ENCODE measurements at regions not wholly inside any gene's neighbourhood (a gene's known extent, or its start where the extent isn't known, plus 50 kb on each side); places are given as distances from the start of the nearest gene placed in this dataset.

DNA sequence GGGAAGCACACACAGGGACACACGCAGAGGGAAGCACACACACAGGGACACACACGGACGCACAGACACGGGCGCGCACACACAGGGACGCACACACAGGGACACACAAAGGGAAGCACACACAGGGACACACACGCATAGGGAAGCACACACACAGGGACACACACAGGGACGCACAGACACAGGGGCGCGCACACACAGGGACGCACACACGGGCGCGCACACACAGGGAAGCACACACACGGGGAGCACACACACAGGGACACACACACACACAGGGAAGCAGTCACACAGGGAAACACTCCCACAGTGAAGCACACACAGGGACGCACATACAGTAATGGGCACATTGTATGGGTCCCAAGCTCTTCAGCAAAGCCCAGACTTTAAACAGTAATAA is 685.3 kb downstream of the TRIML1 start:
- H4K20me1 ChIP-seq (ENCODE audit: control insufficient read depth, insufficient read depth, low read depth, low read length) = no peaks in the 10 kb centered on the region
- H3F3A ChIP-seq (ENCODE audit: control insufficient read depth, insufficient read depth) = no peaks in the 10 kb centered on the region
- H3K9me2 ChIP-seq (replicated peaks; ENCODE audit: control insufficient read depth, low read length) = no peaks in the 10 kb centered on the region
- no peaks in the 10 kb centered on the region for H3K27me3 ChIP-seq (ENCODE audit: control insufficient read depth, low read length)
- TF ChIP-seq, protein P1, sequence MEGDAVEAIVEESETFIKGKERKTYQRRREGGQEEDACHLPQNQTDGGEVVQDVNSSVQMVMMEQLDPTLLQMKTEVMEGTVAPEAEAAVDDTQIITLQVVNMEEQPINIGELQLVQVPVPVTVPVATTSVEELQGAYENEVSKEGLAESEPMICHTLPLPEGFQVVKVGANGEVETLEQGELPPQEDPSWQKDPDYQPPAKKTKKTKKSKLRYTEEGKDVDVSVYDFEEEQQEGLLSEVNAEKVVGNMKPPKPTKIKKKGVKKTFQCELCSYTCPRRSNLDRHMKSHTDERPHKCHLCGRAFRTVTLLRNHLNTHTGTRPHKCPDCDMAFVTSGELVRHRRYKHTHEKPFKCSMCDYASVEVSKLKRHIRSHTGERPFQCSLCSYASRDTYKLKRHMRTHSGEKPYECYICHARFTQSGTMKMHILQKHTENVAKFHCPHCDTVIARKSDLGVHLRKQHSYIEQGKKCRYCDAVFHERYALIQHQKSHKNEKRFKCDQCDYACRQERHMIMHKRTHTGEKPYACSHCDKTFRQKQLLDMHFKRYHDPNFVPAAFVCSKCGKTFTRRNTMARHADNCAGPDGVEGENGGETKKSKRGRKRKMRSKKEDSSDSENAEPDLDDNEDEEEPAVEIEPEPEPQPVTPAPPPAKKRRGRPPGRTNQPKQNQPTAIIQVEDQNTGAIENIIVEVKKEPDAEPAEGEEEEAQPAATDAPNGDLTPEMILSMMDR (IDR thresholded peaks at IDR 0.05; ENCODE audit: low read depth, low read length, poor library complexity, severe bottlenecking) = no peak
- no peak for TF ChIP-seq EZH2phosphoT487 (IDR thresholded peaks at IDR 0.05; ENCODE audit: borderline replicate concordance, low read length)
- no peak overlapping the region for H3K4me3 ChIP-seq (ENCODE audit: low read length)
- no peaks in the 10 kb centered on the region for H3K79me2 ChIP-seq (ENCODE audit: control insufficient read depth, low read length)
- no peaks in the 10 kb centered on the region for H3K4me1 ChIP-seq (ENCODE audit: control insufficient read depth, low read length)
- H3K9me3 ChIP-seq (ENCODE audit: control insufficient read depth, insufficient read depth, low read length) = no peaks in the 10 kb centered on the region; the same call in 1 of the 2 replicates
- no peak overlapping the region for H3K27ac ChIP-seq (ENCODE audit: low read depth, low read length)
- H3K36me3 ChIP-seq (ENCODE audit: control insufficient read depth, low read length) = no peaks in the 10 kb centered on the region
- H3K4me2 ChIP-seq (ENCODE audit: low read length) = no peak overlapping the region

DNA sequence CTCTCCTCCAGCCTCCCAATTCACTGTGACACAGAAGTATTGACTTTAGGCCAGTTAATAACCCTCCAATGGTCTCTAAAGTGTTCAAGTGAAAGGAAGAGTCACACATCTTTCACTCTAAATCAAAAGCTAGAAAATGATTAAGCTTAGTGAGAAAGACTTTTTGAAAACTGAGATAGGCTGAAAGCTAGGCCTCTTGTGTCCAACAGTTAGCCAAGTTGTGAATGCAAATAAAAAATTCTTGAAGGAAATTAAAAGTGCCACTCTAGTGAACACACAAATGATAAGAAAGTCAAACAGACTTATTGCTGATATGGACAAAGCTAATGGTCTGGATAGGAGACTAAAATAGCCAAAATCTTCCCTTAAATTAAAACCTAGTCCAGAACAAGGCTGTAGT is 687.2 kb downstream of the TRIML1 start:
- H3K4me3 ChIP-seq (ENCODE audit: low read length) = no peak overlapping the region
- H3K9me3 ChIP-seq (ENCODE audit: control insufficient read depth, insufficient read depth, low read length) = no peaks in the 10 kb centered on the region; the same call in 1 of the 2 replicates
- H3K27ac ChIP-seq (ENCODE audit: low read depth, low read length) = no peak overlapping the region
- H3K9me2 ChIP-seq (replicated peaks; ENCODE audit: control insufficient read depth, low read length) = no peaks in the 10 kb centered on the region
- no peaks in the 10 kb centered on the region for H4K20me1 ChIP-seq (ENCODE audit: control insufficient read depth, insufficient read depth, low read depth, low read length)
- no peaks in the 10 kb centered on the region for H3K27me3 ChIP-seq (ENCODE audit: control insufficient read depth, low read length)
- no peaks in the 10 kb centered on the region for H3K4me1 ChIP-seq (ENCODE audit: control insufficient read depth, low read length)
- TF ChIP-seq EZH2phosphoT487 (IDR thresholded peaks at IDR 0.05; ENCODE audit: borderline replicate concordance, low read length) = no peak
- TF ChIP-seq, protein P1 (IDR thresholded peaks at IDR 0.05; ENCODE audit: low read depth, low read length, poor library complexity, severe bottlenecking) = no peak
- H3K4me2 ChIP-seq (ENCODE audit: low read length) = no peak overlapping the region
- H3F3A ChIP-seq (ENCODE audit: control insufficient read depth, insufficient read depth) = no peaks in the 10 kb centered on the region
- H3K79me2 ChIP-seq (ENCODE audit: control insufficient read depth, low read length) = no peaks in the 10 kb centered on the region
- H3K36me3 ChIP-seq (ENCODE audit: control insufficient read depth, low read length) = no peaks in the 10 kb centered on the region

DNA sequence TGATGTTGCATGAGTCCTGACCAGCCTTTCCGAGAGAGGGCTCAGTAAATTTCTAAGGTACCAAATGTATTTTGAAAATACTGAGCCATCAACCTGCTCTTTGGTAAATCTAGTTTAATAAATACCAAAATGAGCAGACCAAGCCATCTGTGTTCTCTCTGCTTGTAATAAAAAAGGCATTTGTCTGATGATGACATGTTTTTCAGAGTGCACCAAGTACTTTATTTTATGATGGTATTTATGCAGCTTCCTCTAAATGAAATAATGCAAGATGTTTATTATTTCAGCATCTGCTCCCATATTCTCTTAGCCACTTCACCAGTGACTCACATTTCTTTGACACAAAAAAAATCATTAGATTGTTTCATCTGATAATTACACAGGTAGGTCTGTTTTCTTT is 700.5 kb downstream of the TRIML1 start:
- Histone ChIP-seq H3K4me1 (ENCODE audit: control insufficient read depth, low read length) (no peaks in the 10 kb centered on the region), H4K20me1 (ENCODE audit: control insufficient read depth, insufficient read depth, low read depth, low read length) (no peaks in the 10 kb centered on the region), H3K36me3 (ENCODE audit: control insufficient read depth, low read length) (no peaks in the 10 kb centered on the region), H3F3A (ENCODE audit: control insufficient read depth, insufficient read depth) (no peaks in the 10 kb centered on the region), H3K27ac (ENCODE audit: low read depth, low read length) (no peak overlapping the region), H3K79me2 (ENCODE audit: control insufficient read depth, low read length) (no peaks in the 10 kb centered on the region), H3K4me2 (ENCODE audit: low read length) (no peak overlapping the region), H3K27me3 (ENCODE audit: control insufficient read depth, low read length) (no peaks in the 10 kb centered on the region), H3K9me2 (replicated peaks; ENCODE audit: control insufficient read depth, low read length) (no peaks in the 10 kb centered on the region), H3K9me3 (ENCODE audit: control insufficient read depth, insufficient read depth, low read length) (no peaks in the 10 kb centered on the region), H3K4me3 (ENCODE audit: low read length) (no peak overlapping the region)
- TF ChIP-seq EZH2phosphoT487 (IDR thresholded peaks at IDR 0.05; ENCODE audit: borderline replicate concordance, low read length) = no peak
- TF ChIP-seq, protein P1 (IDR thresholded peaks at IDR 0.05; ENCODE audit: low read depth, low read length, poor library complexity, severe bottlenecking) = no peak

DNA sequence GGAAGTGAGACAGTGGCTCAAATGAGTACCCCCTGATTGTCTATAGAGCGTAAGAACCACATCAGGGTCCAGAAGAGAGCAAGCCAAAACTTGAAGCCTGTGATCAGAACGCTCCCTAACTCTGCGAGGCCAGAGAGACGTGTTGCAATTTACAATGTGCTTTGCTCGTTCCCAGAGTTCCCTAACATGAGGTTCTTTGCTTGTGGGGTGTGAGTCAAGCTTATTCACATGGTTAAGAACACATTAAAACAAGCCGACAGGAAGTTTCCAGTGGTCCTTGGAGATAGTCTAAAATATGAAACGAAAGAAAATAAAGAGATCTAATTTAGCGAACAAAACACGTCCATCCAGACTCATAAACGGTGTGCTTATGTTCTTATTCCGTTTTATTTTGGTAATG is 702.3 kb downstream of the TRIML1 start:
- Histone ChIP-seq H4K20me1 (ENCODE audit: control insufficient read depth, insufficient read depth, low read depth, low read length) (no peaks in the 10 kb centered on the region), H3K4me1 (ENCODE audit: control insufficient read depth, low read length) (no peaks in the 10 kb centered on the region), H3F3A (ENCODE audit: control insufficient read depth, insufficient read depth) (no peaks in the 10 kb centered on the region), H3K36me3 (ENCODE audit: control insufficient read depth, low read length) (no peaks in the 10 kb centered on the region), H3K4me3 (ENCODE audit: low read length) (no peak overlapping the region), H3K27ac (ENCODE audit: low read depth, low read length) (no peak overlapping the region), H3K4me2 (ENCODE audit: low read length) (no peak overlapping the region), H3K27me3 (ENCODE audit: control insufficient read depth, low read length) (no peaks in the 10 kb centered on the region), H3K9me2 (replicated peaks; ENCODE audit: control insufficient read depth, low read length) (no peaks in the 10 kb centered on the region), H3K79me2 (ENCODE audit: control insufficient read depth, low read length) (no peaks in the 10 kb centered on the region), H3K9me3 (ENCODE audit: control insufficient read depth, insufficient read depth, low read length) (no peaks in the 10 kb centered on the region)
- TF ChIP-seq EZH2phosphoT487 (IDR thresholded peaks at IDR 0.05; ENCODE audit: borderline replicate concordance, low read length) = no peak
- TF ChIP-seq, protein P1 (IDR thresholded peaks at IDR 0.05; ENCODE audit: low read depth, low read length, poor library complexity, severe bottlenecking) = no peak

All from DOHH2 (cell line).